GM12878 (cell line): ENCODE measurements at regions not wholly inside any gene's neighbourhood (a gene's known extent, or its start where the extent isn't known, plus 50 kb on each side); places are given as distances from the start of the nearest gene placed in this dataset.

Experiments
- KLF5 ChIP-seq: fragments of 450-650 bp; IDR thresholded peaks from 2 replicates; pipeline ENCODE4 v1.6.1; 2014; ENCODE audit warnings: mild to moderate bottlenecking; ENCODE audit not compliant: partially characterized antibody
- MYC ChIP-seq: IDR thresholded peaks from 2 replicates; pipeline ENCODE4 v1.6.1; 2011; ENCODE audit warnings: mild to moderate bottlenecking, low read length, moderate library complexity, inconsistent platforms; ENCODE audit not compliant: insufficient read depth, insufficient replicate concordance, insufficient read length, severe bottlenecking
- PAX8 ChIP-seq: fragments of 450-650 bp; IDR thresholded peaks from 2 replicates; pipeline ENCODE4 v1.6.1; 2017; ENCODE audit warnings: mild to moderate bottlenecking, moderate library complexity
- PBX3 ChIP-seq: IDR thresholded peaks from 2 replicates; pipeline ENCODE4 v1.6.1; 2011; ENCODE audit warnings: mild to moderate bottlenecking, low read depth, low read length, moderate library complexity; ENCODE audit not compliant: insufficient replicate concordance
- SREBF1 ChIP-seq: IDR thresholded peaks from 2 replicates; pipeline ENCODE4 v1.6.1; 2012; ENCODE audit warnings: mild to moderate bottlenecking, low read length
- SREBF2 ChIP-seq: IDR thresholded peaks from 2 replicates; pipeline ENCODE4 v1.6.1; 2012; ENCODE audit warnings: mild to moderate bottlenecking, low read length
- ZBTB33 ChIP-seq: fragments of 450-650 bp; IDR thresholded peaks from 2 replicates; pipeline ENCODE4 v1.6.1; 2017; ENCODE audit warnings: mild to moderate bottlenecking
- TF ChIP-seq, protein P1 (sequence below): fragments of 450-650 bp; IDR thresholded peaks from 2 replicates; pipeline ENCODE4 v1.6.1; 2018; ENCODE audit warnings: mild to moderate bottlenecking, low read depth, moderate library complexity; ENCODE audit not compliant: partially characterized antibody
- TF ChIP-seq, protein P2 (sequence below): IDR thresholded peaks from 2 replicates; pipeline ENCODE4 v1.6.1; 2012; ENCODE audit warnings: low read depth, low read length, improper control_type of control experiment
- TF ChIP-seq, protein P3 (sequence below): fragments of 450-650 bp; IDR thresholded peaks from 2 replicates; pipeline ENCODE4 v1.6.1; 2016; ENCODE audit warnings: mild to moderate bottlenecking
- TF ChIP-seq, protein P4 (sequence below): IDR thresholded peaks from 2 replicates; pipeline ENCODE4 v1.6.1; 2012; ENCODE audit warnings: improper control_type of control experiment, low read depth, low read length; ENCODE audit not compliant: insufficient replicate concordance

DNA sequence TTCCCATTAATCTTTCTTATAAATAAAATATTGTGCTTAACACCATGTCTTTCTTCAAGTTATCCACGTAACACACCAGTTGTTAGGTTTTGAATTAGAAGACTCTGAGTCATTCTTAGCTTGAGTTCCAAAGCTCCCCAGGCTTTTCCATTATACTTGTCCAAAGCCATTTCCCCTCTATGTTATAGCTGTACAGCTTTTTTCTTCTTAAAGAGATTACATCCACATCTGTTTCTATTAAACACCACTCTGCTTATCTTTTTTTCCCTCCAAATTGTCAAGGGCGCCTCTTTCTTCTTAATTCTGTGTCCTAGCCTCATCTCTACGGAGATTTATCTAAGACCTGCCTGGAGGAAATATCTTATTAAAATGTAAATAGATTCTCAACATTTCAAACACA is 139.4 kb upstream of the CPHXL start (continued):
- TF ChIP-seq, protein P1, sequence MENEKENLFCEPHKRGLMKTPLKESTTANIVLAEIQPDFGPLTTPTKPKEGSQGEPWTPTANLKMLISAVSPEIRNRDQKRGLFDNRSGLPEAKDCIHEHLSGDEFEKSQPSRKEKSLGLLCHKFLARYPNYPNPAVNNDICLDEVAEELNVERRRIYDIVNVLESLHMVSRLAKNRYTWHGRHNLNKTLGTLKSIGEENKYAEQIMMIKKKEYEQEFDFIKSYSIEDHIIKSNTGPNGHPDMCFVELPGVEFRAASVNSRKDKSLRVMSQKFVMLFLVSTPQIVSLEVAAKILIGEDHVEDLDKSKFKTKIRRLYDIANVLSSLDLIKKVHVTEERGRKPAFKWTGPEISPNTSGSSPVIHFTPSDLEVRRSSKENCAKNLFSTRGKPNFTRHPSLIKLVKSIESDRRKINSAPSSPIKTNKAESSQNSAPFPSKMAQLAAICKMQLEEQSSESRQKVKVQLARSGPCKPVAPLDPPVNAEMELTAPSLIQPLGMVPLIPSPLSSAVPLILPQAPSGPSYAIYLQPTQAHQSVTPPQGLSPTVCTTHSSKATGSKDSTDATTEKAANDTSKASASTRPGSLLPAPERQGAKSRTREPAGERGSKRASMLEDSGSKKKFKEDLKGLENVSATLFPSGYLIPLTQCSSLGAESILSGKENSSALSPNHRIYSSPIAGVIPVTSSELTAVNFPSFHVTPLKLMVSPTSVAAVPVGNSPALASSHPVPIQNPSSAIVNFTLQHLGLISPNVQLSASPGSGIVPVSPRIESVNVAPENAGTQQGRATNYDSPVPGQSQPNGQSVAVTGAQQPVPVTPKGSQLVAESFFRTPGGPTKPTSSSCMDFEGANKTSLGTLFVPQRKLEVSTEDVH: no peak
- TF ChIP-seq SREBF1: no peak
- TF ChIP-seq, protein P2, sequence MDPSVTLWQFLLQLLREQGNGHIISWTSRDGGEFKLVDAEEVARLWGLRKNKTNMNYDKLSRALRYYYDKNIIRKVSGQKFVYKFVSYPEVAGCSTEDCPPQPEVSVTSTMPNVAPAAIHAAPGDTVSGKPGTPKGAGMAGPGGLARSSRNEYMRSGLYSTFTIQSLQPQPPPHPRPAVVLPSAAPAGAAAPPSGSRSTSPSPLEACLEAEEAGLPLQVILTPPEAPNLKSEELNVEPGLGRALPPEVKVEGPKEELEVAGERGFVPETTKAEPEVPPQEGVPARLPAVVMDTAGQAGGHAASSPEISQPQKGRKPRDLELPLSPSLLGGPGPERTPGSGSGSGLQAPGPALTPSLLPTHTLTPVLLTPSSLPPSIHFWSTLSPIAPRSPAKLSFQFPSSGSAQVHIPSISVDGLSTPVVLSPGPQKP: no peak
- TF ChIP-seq, protein P3, sequence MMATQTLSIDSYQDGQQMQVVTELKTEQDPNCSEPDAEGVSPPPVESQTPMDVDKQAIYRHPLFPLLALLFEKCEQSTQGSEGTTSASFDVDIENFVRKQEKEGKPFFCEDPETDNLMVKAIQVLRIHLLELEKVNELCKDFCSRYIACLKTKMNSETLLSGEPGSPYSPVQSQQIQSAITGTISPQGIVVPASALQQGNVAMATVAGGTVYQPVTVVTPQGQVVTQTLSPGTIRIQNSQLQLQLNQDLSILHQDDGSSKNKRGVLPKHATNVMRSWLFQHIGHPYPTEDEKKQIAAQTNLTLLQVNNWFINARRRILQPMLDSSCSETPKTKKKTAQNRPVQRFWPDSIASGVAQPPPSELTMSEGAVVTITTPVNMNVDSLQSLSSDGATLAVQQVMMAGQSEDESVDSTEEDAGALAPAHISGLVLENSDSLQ: no peak
- TF ChIP-seq ZBTB33: no peak
- no peak for TF ChIP-seq KLF5
- TF ChIP-seq PBX3: no peak
- no peak for TF ChIP-seq PAX8
- TF ChIP-seq, protein P4, sequence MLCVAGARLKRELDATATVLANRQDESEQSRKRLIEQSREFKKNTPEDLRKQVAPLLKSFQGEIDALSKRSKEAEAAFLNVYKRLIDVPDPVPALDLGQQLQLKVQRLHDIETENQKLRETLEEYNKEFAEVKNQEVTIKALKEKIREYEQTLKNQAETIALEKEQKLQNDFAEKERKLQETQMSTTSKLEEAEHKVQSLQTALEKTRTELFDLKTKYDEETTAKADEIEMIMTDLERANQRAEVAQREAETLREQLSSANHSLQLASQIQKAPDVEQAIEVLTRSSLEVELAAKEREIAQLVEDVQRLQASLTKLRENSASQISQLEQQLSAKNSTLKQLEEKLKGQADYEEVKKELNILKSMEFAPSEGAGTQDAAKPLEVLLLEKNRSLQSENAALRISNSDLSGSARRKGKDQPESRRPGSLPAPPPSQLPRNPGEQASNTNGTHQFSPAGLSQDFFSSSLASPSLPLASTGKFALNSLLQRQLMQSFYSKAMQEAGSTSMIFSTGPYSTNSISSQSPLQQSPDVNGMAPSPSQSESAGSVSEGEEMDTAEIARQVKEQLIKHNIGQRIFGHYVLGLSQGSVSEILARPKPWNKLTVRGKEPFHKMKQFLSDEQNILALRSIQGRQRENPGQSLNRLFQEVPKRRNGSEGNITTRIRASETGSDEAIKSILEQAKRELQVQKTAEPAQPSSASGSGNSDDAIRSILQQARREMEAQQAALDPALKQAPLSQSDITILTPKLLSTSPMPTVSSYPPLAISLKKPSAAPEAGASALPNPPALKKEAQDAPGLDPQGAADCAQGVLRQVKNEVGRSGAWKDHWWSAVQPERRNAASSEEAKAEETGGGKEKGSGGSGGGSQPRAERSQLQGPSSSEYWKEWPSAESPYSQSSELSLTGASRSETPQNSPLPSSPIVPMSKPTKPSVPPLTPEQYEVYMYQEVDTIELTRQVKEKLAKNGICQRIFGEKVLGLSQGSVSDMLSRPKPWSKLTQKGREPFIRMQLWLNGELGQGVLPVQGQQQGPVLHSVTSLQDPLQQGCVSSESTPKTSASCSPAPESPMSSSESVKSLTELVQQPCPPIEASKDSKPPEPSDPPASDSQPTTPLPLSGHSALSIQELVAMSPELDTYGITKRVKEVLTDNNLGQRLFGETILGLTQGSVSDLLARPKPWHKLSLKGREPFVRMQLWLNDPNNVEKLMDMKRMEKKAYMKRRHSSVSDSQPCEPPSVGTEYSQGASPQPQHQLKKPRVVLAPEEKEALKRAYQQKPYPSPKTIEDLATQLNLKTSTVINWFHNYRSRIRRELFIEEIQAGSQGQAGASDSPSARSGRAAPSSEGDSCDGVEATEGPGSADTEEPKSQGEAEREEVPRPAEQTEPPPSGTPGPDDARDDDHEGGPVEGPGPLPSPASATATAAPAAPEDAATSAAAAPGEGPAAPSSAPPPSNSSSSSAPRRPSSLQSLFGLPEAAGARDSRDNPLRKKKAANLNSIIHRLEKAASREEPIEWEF: no peak
- TF ChIP-seq SREBF2: no peak
- no peak for TF ChIP-seq MYC
